ENCODE measurements at regions not wholly inside any gene's neighbourhood (a gene's known extent, or its start where the extent isn't known, plus 50 kb on each side); places are given as distances from the start of the nearest gene placed in this dataset.
"Not testable (repeated sequence)": the region's sequence is repeated elsewhere in the genome, so short reads cannot be mapped to it uniquely, and the experiment has no call there.

- Mint-ChIP-seq H3K27ac (peak overlapping the region in 1 of 8 donors; percentile 10), H3K4me1 (no peaks in the 10 kb centered on the region), H3K36me3 (no peaks in the 10 kb centered on the region), H3K4me3 (no peak overlapping the region), H3K9me3 (no peaks in the 10 kb centered on the region), H3K27me3 (peaks cover 0 to 1% of the 10 kb centered on the region in 2 donors)
- H3K27me3 ChIP-seq (ENCODE audit: insufficient read depth, low read length, poor library complexity, severe bottlenecking) = no peaks in the 10 kb centered on the region
- H3K9me3 ChIP-seq (ENCODE audit: low read length) = no peaks in the 10 kb centered on the region
- ChIA-PET CTCF (no interaction called here), POLR2A (no interaction called here)
- H3K27ac ChIP-seq (ENCODE audit: low read depth, low read length) = no peak overlapping the region
- H3K4me1 ChIP-seq (ENCODE audit: insufficient read depth, low read length) = no peaks in the 10 kb centered on the region
- no peak for DNase-seq
- H3K4me3 ChIP-seq (ENCODE audit: low read length) = no peak overlapping the region
- no peaks in the 10 kb centered on the region for H3K36me3 ChIP-seq (ENCODE audit: insufficient read depth, low read length)
Observed at GRCh38 chr1:192892934-192893333, 84.1 kb downstream of the RGS2 start.

- H3K4me1 Mint-ChIP-seq = not testable (repeated sequence)
Observed at GRCh38 chr1:192895487-192895886, 86.6 kb downstream of the RGS2 start.

GRCh38 chr1:192896376-192896775 is 87.5 kb downstream of the RGS2 start:
- no peak for DNase-seq
- Histone ChIP-seq H3K27me3 (ENCODE audit: insufficient read depth, low read length, poor library complexity, severe bottlenecking) (no peaks in the 10 kb centered on the region), H3K4me3 (ENCODE audit: low read length) (no peak overlapping the region), H3K27ac (ENCODE audit: low read depth, low read length) (no peak overlapping the region), H3K36me3 (ENCODE audit: insufficient read depth, low read length) (no peaks in the 10 kb centered on the region), H3K4me1 (ENCODE audit: insufficient read depth, low read length) (no peaks in the 10 kb centered on the region), H3K9me3 (ENCODE audit: low read length) (no peaks in the 10 kb centered on the region)
- H3K4me1 Mint-ChIP-seq = no peaks in the 10 kb centered on the region
- POLR2A ChIA-PET = no interaction called here
- CTCF ChIA-PET = no interaction called here
- no peaks in the 10 kb centered on the region for H3K9me3 Mint-ChIP-seq
- no peak overlapping the region for H3K27ac Mint-ChIP-seq
- no peaks in the 10 kb centered on the region for H3K36me3 Mint-ChIP-seq
- no peak overlapping the region for H3K4me3 Mint-ChIP-seq
- H3K27me3 Mint-ChIP-seq = peaks cover 0 to 1% of the 10 kb centered on the region in 2 donors

More at GRCh38 chr1:192895487-192895886, 86.6 kb downstream of the RGS2 start:
- H3K27ac ChIP-seq (ENCODE audit: low read depth, low read length); H3K36me3 Mint-ChIP-seq; DNase-seq; H3K4me3 Mint-ChIP-seq; H3K4me3 ChIP-seq (ENCODE audit: low read length); H3K4me1 ChIP-seq (ENCODE audit: insufficient read depth, low read length); H3K27me3 Mint-ChIP-seq; H3K27ac Mint-ChIP-seq; H3K27me3 ChIP-seq (ENCODE audit: insufficient read depth, low read length, poor library complexity, severe bottlenecking); H3K9me3 Mint-ChIP-seq; H3K36me3 ChIP-seq (ENCODE audit: insufficient read depth, low read length); H3K9me3 ChIP-seq (ENCODE audit: low read length); CTCF ChIA-PET; POLR2A ChIA-PET: not testable (repeated sequence)

GRCh38 chr1:192901500-192901899 is 92.7 kb downstream of the RGS2 start:
- H3K36me3 ChIP-seq (ENCODE audit: insufficient read depth, low read length) = no peaks in the 10 kb centered on the region
- H3K4me1 ChIP-seq (ENCODE audit: insufficient read depth, low read length) = no peaks in the 10 kb centered on the region
- H3K27me3 ChIP-seq (ENCODE audit: insufficient read depth, low read length, poor library complexity, severe bottlenecking) = no peaks in the 10 kb centered on the region
- Mint-ChIP-seq H3K4me1 (peaks cover 0 to 9% (median 0%) of the 10 kb centered on the region in 3 donors), H3K27ac (no peak overlapping the region), H3K9me3 (no peaks in the 10 kb centered on the region), H3K36me3 (no peaks in the 10 kb centered on the region), H3K4me3 (no peak overlapping the region), H3K27me3 (peaks cover 0 to 2% of the 10 kb centered on the region in 2 donors)
- ChIA-PET CTCF (no interaction called here), POLR2A (no interaction called here)
- DNase-seq = no peak
- H3K4me3 ChIP-seq (ENCODE audit: low read length) = no peak overlapping the region
- H3K27ac ChIP-seq (ENCODE audit: low read depth, low read length) = no peak overlapping the region
- no peaks in the 10 kb centered on the region for H3K9me3 ChIP-seq (ENCODE audit: low read length)

- H3K36me3 Mint-ChIP-seq = no peaks in the 10 kb centered on the region
- Histone ChIP-seq H3K27ac (ENCODE audit: low read depth, low read length) (no peak overlapping the region), H3K27me3 (ENCODE audit: insufficient read depth, low read length, poor library complexity, severe bottlenecking) (no peaks in the 10 kb centered on the region), H3K9me3 (ENCODE audit: low read length) (no peaks in the 10 kb centered on the region), H3K4me3 (ENCODE audit: low read length) (no peak overlapping the region), H3K4me1 (ENCODE audit: insufficient read depth, low read length) (no peaks in the 10 kb centered on the region), H3K36me3 (ENCODE audit: insufficient read depth, low read length) (no peaks in the 10 kb centered on the region)
- peaks cover 0 to 4% of the 10 kb centered on the region in 2 donors for H3K27me3 Mint-ChIP-seq
- ChIA-PET CTCF (no interaction called here), POLR2A (no interaction called here)
- DNase-seq = no peak
- H3K27ac Mint-ChIP-seq = no peak overlapping the region
- H3K4me3 Mint-ChIP-seq = no peak overlapping the region
- no peaks in the 10 kb centered on the region for H3K9me3 Mint-ChIP-seq
- H3K4me1 Mint-ChIP-seq = peaks cover 0 to 9% (median 0%) of the 10 kb centered on the region in 3 donors
Observed at GRCh38 chr1:192903142-192903541, 94.3 kb downstream of the RGS2 start.

GRCh38 chr1:192904438-192904895 is 95.6 kb downstream of the RGS2 start:
- Histone ChIP-seq H3K9me3 (ENCODE audit: low read length) (no peaks in the 10 kb centered on the region), H3K4me1 (ENCODE audit: insufficient read depth, low read length) (no peaks in the 10 kb centered on the region), H3K27ac (ENCODE audit: low read depth, low read length) (no peak overlapping the region), H3K4me3 (ENCODE audit: low read length) (no peak overlapping the region), H3K36me3 (ENCODE audit: insufficient read depth, low read length) (no peaks in the 10 kb centered on the region), H3K27me3 (ENCODE audit: insufficient read depth, low read length, poor library complexity, severe bottlenecking) (no peaks in the 10 kb centered on the region)
- Mint-ChIP-seq H3K4me3 (no peak overlapping the region), H3K9me3 (no peaks in the 10 kb centered on the region), H3K36me3 (peaks cover 0 to 5% (median 0%) of the 10 kb centered on the region in 3 donors), H3K27ac (no peak overlapping the region), H3K27me3 (peaks cover 0 to 4% of the 10 kb centered on the region in 2 donors), H3K4me1 (peaks cover 0 to 9% (median 0%) of the 10 kb centered on the region in 3 donors)
- no peak for DNase-seq
- ChIA-PET CTCF (no interaction called here), POLR2A (interaction anchor here (0.5 kb wide), 1 partner anchor 27 kb away, joined by 3 read pairs; no protein-coding TSS in a partner anchor)

- Mint-ChIP-seq H3K27me3 (peaks cover 0 to 4% of the 10 kb centered on the region in 2 donors), H3K4me3 (no peak overlapping the region), H3K27ac (no peak overlapping the region), H3K9me3 (peaks cover 0 to 3% (median 0%) of the 10 kb centered on the region in 5 donors), H3K4me1 (peaks cover 0 to 9% (median 0%) of the 10 kb centered on the region in 3 donors), H3K36me3 (peaks cover 0 to 9% (median 0%) of the 10 kb centered on the region in 3 donors)
- no peak overlapping the region for H3K27ac ChIP-seq (ENCODE audit: low read depth, low read length)
- no peaks in the 10 kb centered on the region for H3K27me3 ChIP-seq (ENCODE audit: insufficient read depth, low read length, poor library complexity, severe bottlenecking)
- CTCF ChIA-PET = no interaction called here
- H3K4me1 ChIP-seq (ENCODE audit: insufficient read depth, low read length) = no peaks in the 10 kb centered on the region
- H3K9me3 ChIP-seq (ENCODE audit: low read length) = no peaks in the 10 kb centered on the region
- H3K4me3 ChIP-seq (ENCODE audit: low read length) = no peak overlapping the region
- POLR2A ChIA-PET = no interaction called here
- DNase-seq = no peak
- no peaks in the 10 kb centered on the region for H3K36me3 ChIP-seq (ENCODE audit: insufficient read depth, low read length)
Observed at GRCh38 chr1:192905049-192905448, 96.2 kb downstream of the RGS2 start.

GRCh38 chr1:192906334-192906733 is 97.5 kb downstream of the RGS2 start:
- CTCF ChIA-PET = no interaction called here
- no peak for DNase-seq
- Mint-ChIP-seq H3K9me3 (peaks cover 0 to 3% (median 0%) of the 10 kb centered on the region in 5 donors), H3K27ac (no peak overlapping the region), H3K36me3 (peaks cover 0 to 9% (median 0%) of the 10 kb centered on the region in 3 donors), H3K4me3 (no peak overlapping the region), H3K4me1 (peaks cover 0 to 9% (median 0%) of the 10 kb centered on the region in 3 donors), H3K27me3 (peaks cover 0 to 5% of the 10 kb centered on the region in 2 donors)
- no peaks in the 10 kb centered on the region for H3K36me3 ChIP-seq (ENCODE audit: insufficient read depth, low read length)
- no peak overlapping the region for H3K4me3 ChIP-seq (ENCODE audit: low read length)
- no peaks in the 10 kb centered on the region for H3K27me3 ChIP-seq (ENCODE audit: insufficient read depth, low read length, poor library complexity, severe bottlenecking)
- no peak overlapping the region for H3K27ac ChIP-seq (ENCODE audit: low read depth, low read length)
- no peaks in the 10 kb centered on the region for H3K9me3 ChIP-seq (ENCODE audit: low read length)
- no peaks in the 10 kb centered on the region for H3K4me1 ChIP-seq (ENCODE audit: insufficient read depth, low read length)
- POLR2A ChIA-PET = no interaction called here
